Ishikawa (cell line): ENCODE measurements at regions not wholly inside any gene's neighbourhood (a gene's known extent, or its start where the extent isn't known, plus 50 kb on each side); places are given as distances from the start of the nearest gene placed in this dataset.

Source experiments
- EP300 ChIP-seq: IDR thresholded peaks from 2 replicates; pipeline ENCODE4 v1.6.1; 2012; ENCODE audit warnings: borderline replicate concordance
- FOXM1 ChIP-seq: IDR thresholded peaks from 2 replicates; pipeline ENCODE4 v1.6.1; 2012; ENCODE audit warnings: low read depth, borderline replicate concordance
- REST ChIP-seq: IDR thresholded peaks from 2 replicates; pipeline ENCODE4 v1.6.1; 2012; ENCODE audit warnings: low read depth, mild to moderate bottlenecking
- YY1 ChIP-seq: IDR thresholded peaks from 2 replicates; pipeline ENCODE4 v1.6.1; 2012; ENCODE audit warnings: low read depth

- TF ChIP-seq YY1 (no peak), REST (no peak), EP300 (no peak), FOXM1 (no peak)
These were observed 201.3 kb upstream of the FOXN3 start for GRCh38 chr14:89618330-89618708.
